B cell (primary cell): ENCODE measurements at regions not wholly inside any gene's neighbourhood (a gene's known extent, or its start where the extent isn't known, plus 50 kb on each side); places are given as distances from the start of the nearest gene placed in this dataset.

Experiments used
- ATAC-seq: fragments of 200-7000 bp; cut with Tn5 transposase; one replicate; pipeline ENCODE4 v1.10.0; 2021; ENCODE audit warnings: low read depth, mild to moderate bottlenecking, moderate number of reproducible peaks, moderate library complexity
- CTCF ChIA-PET: fragments of 350-600 bp; sonication (Branson Sonifier 250); formaldehyde crosslinking; loops from one replicate; lab custom pipeline; 2021; ENCODE audit warnings: antibody characterized with exemption, inconsistent platforms; lab: Charles Lee
- POLR2A ChIA-PET: fragments of 350-600 bp; sonication (Branson Sonifier 250); formaldehyde crosslinking; loops from one replicate; lab custom pipeline; 2021; ENCODE audit warnings: antibody characterized with exemption; lab: Charles Lee
- DNase-seq: peaks from one replicate; pipeline ENCODE4 v3.0.0; 2013
- H2AFZ ChIP-seq: 2 replicates; pipeline ENCODE4 v1.6.1; 2012; ENCODE audit warnings: mild to moderate bottlenecking, low read depth, low read length; ENCODE audit not compliant: insufficient read depth, poor library complexity, severe bottlenecking
- H3K27ac ChIP-seq, 2 donors: 1 replicate in 1 of 2; 2 replicates in 1 of 2; pipeline ENCODE4 v1.5.1; 2012 to 2013; ENCODE audit warnings: low read length in 2 of 2, mild to moderate bottlenecking in 2 of 2, moderate library complexity in 1 of 2
- H3K27me3 ChIP-seq, 4 experiments: fragments of 200-600 bp in 1 of 4; sonication (generic) in 1 of 4; replicated peaks in 1 of 4; 1 replicate in 2 of 4; 2 replicates in 2 of 4; pipeline versions ENCODE4 v1.6.1 to v1.7.0; 2013 to 2016; ENCODE audit warnings: low read length in 3 of 4, mild to moderate bottlenecking in 2 of 4, mixed read lengths in 1 of 4, moderate library complexity in 1 of 4; ENCODE audit not compliant: insufficient read depth in 4 of 4, control insufficient read depth in 3 of 4; ENCODE audit errors: control extremely low read depth in 1 of 4
- H3K36me3 ChIP-seq, 2 experiments: replicated peaks in 1 of 2; 1 replicate in 1 of 2; 2 replicates in 1 of 2; pipeline versions ENCODE4 v1.6.1 to v1.7.1; 2013; ENCODE audit warnings: low read length in 1 of 2; ENCODE audit not compliant: insufficient read depth in 2 of 2, control insufficient read depth in 1 of 2; ENCODE audit errors: control extremely low read depth in 1 of 2, extremely low read depth in 1 of 2
- H3K4me1 ChIP-seq, 2 donors: fragments of 200-600 bp in 1 of 2; sonication (generic) in 1 of 2; 1 replicate in 1 of 2; 2 replicates in 1 of 2; pipeline versions ENCODE4 v1.5.1 to v1.6.1; 2013 to 2017; ENCODE audit warnings: low read length in 2 of 2; ENCODE audit not compliant: control insufficient read depth in 2 of 2, insufficient read depth in 2 of 2
- H3K4me2 ChIP-seq: replicated peaks from 2 replicates; pipeline ENCODE3; 2012; ENCODE audit warnings: mild to moderate bottlenecking, low read depth, low read length; ENCODE audit not compliant: poor library complexity, severe bottlenecking
- H3K4me3 ChIP-seq, 5 experiments: fragments of 200-600 bp in 1 of 5; sonication (generic) in 1 of 5; 1 replicate in 3 of 5; 2 replicates in 2 of 5; pipeline versions ENCODE4 v1.5.1 to v1.7.0; 2011 to 2016; ENCODE audit warnings: low read length in 4 of 5, mild to moderate bottlenecking in 4 of 5, low read depth in 2 of 5, control low read depth in 1 of 5, moderate library complexity in 1 of 5; ENCODE audit not compliant: insufficient read depth in 1 of 5; ENCODE audit errors: control extremely low read depth in 1 of 5, extremely low read depth in 1 of 5
- H3K79me2 ChIP-seq: fragments of 200-600 bp; sonication (generic); one replicate; pipeline ENCODE4 v1.6.0; 2016; ENCODE audit warnings: low read length; ENCODE audit not compliant: control insufficient read depth, insufficient read depth
- H3K9ac ChIP-seq: fragments of 200-600 bp; sonication (generic); 2 replicates; pipeline ENCODE4 v1.6.1; 2017; ENCODE audit warnings: mild to moderate bottlenecking, low read length, moderate library complexity
- H3K9me3 ChIP-seq, 3 donors: one replicate each; pipeline versions ENCODE4 v1.6.1 to v1.7.1; 2013; ENCODE audit warnings: low read length in 2 of 3; ENCODE audit not compliant: control insufficient read depth in 2 of 3, insufficient read depth in 1 of 3; ENCODE audit errors: control extremely low read depth in 1 of 3
- H4K20me1 ChIP-seq: 2 replicates; pipeline ENCODE4 v1.6.0; 2012; ENCODE audit warnings: mild to moderate bottlenecking, low read length; ENCODE audit not compliant: insufficient read depth, control insufficient read depth, poor library complexity, severe bottlenecking
- H3K27ac Mint-ChIP-seq: one replicate; pipeline ENCODE4 v1.8.0; 2021; ENCODE audit warnings: mixed read lengths
- H3K27me3 Mint-ChIP-seq: one replicate; pipeline ENCODE4 v1.8.0; 2021; ENCODE audit warnings: mixed read lengths
- H3K4me1 Mint-ChIP-seq: one replicate; pipeline ENCODE4 v1.8.0; 2021; ENCODE audit warnings: mixed read lengths
- H3K4me3 Mint-ChIP-seq: one replicate; pipeline ENCODE4 v1.8.0; 2021; ENCODE audit warnings: mixed read lengths
- H3K9me3 Mint-ChIP-seq: one replicate; pipeline ENCODE4 v1.8.0; 2022; ENCODE audit warnings: mixed read lengths; ENCODE audit not compliant: insufficient read depth
- CTCF ChIP-seq: fragments of 200-600 bp; IDR thresholded peaks from one replicate; pipeline ENCODE4 v1.8.0; 2022; ENCODE audit warnings: antibody characterized with exemption, mild to moderate bottlenecking
- EZH2 ChIP-seq: IDR thresholded peaks from 2 replicates; pipeline ENCODE4 v1.6.1; 2012; ENCODE audit warnings: borderline replicate concordance, low read depth, mild to moderate bottlenecking, moderate library complexity, low read length; ENCODE audit not compliant: insufficient read depth, poor library complexity, severe bottlenecking
- WGBS: methylation state at CpG from one replicate; pipeline ENCODE4 v1.1.5; 2013; ENCODE audit warnings: missing lambda C conversion rate; ENCODE audit not compliant: insufficient coverage; 5-methylcytosine and 5-hydroxymethylcytosine counted together
- intact Hi-C: fragments of 100-400 bp; cut with micrococcal nuclease; formaldehyde crosslinking; loops from one replicate; pipeline ENCODE4 v1.10.0; 2022

DNA sequence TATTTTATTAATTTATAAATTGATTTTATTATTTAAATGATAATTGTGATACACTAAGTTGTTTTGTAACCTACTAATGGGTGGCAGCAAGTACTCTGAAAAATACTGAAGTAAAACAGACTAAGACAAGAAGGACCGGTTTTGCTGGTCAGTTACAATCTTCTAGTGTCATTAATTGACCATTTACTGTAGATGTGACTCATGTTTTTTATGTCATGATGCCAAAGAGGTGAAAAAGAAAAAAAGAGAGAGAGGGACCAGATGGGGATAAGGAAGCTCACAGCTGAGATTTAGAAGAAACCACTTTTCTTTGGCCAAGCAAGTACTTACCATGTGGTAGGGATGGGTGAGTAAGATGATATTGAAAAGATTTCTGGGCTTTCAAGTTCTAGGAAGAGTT lies 955.8 kb upstream of the LRRTM1 start:
- Histone ChIP-seq H2AFZ (no peak overlapping the region), H3K4me1 (no peaks in the 10 kb centered on the region), H3K27me3 (no peaks in the 10 kb centered on the region), H3K4me2 (no peak overlapping the region), H3K27ac (no peak overlapping the region), H3K36me3 (no peaks in the 10 kb centered on the region), H3K9me3 (no peaks in the 10 kb centered on the region), H4K20me1 (no peaks in the 10 kb centered on the region), H3K79me2 (no peaks in the 10 kb centered on the region), H3K4me3 (no peak overlapping the region), H3K9ac (no peak overlapping the region)
- ChIA-PET POLR2A (no interaction called here), CTCF (no interaction called here)
- DNase-seq (no peak), ATAC-seq (no peak)
- Mint-ChIP-seq H3K4me1 (no peaks in the 10 kb centered on the region), H3K27ac (no peak overlapping the region), H3K27me3 (no peaks in the 10 kb centered on the region), H3K4me3 (no peak overlapping the region), H3K9me3 (no peaks in the 10 kb centered on the region)
- intact Hi-C loops, result no loop called here
- WGBS, result 83% methylated on average over 1 of the region's 1 CpG
- TF ChIP-seq CTCF (no peak), EZH2 (no peak)

GRCh38 chr2:81250270-81250669 lies 945.7 kb upstream of the LRRTM1 start:
- H4K20me1 ChIP-seq, result no peaks in the 10 kb centered on the region
- H3K27me3 Mint-ChIP-seq, result no peaks in the 10 kb centered on the region
- WGBS, result no CpG with 5 or more reads among the region's 3 CpGs
- H2AFZ ChIP-seq, result no peak overlapping the region
- peaks cover 2% of the 10 kb centered on the region for H3K9me3 Mint-ChIP-seq
- no peak overlapping the region for H3K4me3 Mint-ChIP-seq
- no peaks in the 10 kb centered on the region for H3K36me3 ChIP-seq
- no peaks in the 10 kb centered on the region for H3K27me3 ChIP-seq
- H3K4me3 ChIP-seq, result no peak overlapping the region
- ATAC-seq, result no peak
- no peaks in the 10 kb centered on the region for H3K4me1 ChIP-seq
- no peaks in the 10 kb centered on the region for H3K9me3 ChIP-seq
- TF ChIP-seq EZH2, result no peak
- no peak for TF ChIP-seq CTCF
- POLR2A ChIA-PET, result no interaction called here
- H3K27ac Mint-ChIP-seq, result no peak overlapping the region
- no peak overlapping the region for H3K27ac ChIP-seq
- CTCF ChIA-PET, result no interaction called here
- H3K79me2 ChIP-seq, result no peaks in the 10 kb centered on the region
- no peaks in the 10 kb centered on the region for H3K4me1 Mint-ChIP-seq
- no peak overlapping the region for H3K9ac ChIP-seq
- no peak overlapping the region for H3K4me2 ChIP-seq
- DNase-seq, result no peak
- intact Hi-C loops, result no loop called here
